RPMI8226 (cell line): ENCODE measurements at regions not wholly inside any gene's neighbourhood (a gene's known extent, or its start where the extent isn't known, plus 50 kb on each side); places are given as distances from the start of the nearest gene placed in this dataset.
A peak's percentile ranks its signal among the peaks of the same experiment; 100 is the strongest.

Source experiments
- DNase-seq: peaks from one replicate; pipeline ENCODE4 v3.0.0-alpha.2; 2015

- DNase-seq = no peak
These were observed 150.2 kb upstream of the VSTM2B start for GRCh38 chr19:29375429-29376119.

- no peak for DNase-seq
These were observed 148.9 kb upstream of the VSTM2B start for GRCh38 chr19:29376855-29377354.

GRCh38 chr19:29378126-29378525, 147.7 kb upstream of the VSTM2B start:
- DNase-seq = no peak

- DNase-seq = no peak
These were observed 147.2 kb upstream of the VSTM2B start for GRCh38 chr19:29378543-29379080.

GRCh38 chr19:29379257-29380021, 146.4 kb upstream of the VSTM2B start:
- DNase-seq = no peak

GRCh38 chr19:29380581-29380980, 145.2 kb upstream of the VSTM2B start:
- DNase-seq = no peak

GRCh38 chr19:29381353-29382203, 144.2 kb upstream of the VSTM2B start:
- no peak for DNase-seq

GRCh38 chr19:29383696-29384095, 142.1 kb upstream of the VSTM2B start:
- DNase-seq = no peak

GRCh38 chr19:29384656-29385055, 141.1 kb upstream of the VSTM2B start:
- DNase-seq = no peak

- no peak for DNase-seq
These were observed 140.5 kb upstream of the VSTM2B start for GRCh38 chr19:29385191-29385795.

GRCh38 chr19:29386970-29387369, 138.8 kb upstream of the VSTM2B start:
- DNase-seq = no peak

GRCh38 chr19:29387586-29387985, 138.2 kb upstream of the VSTM2B start:
- DNase-seq = no peak

GRCh38 chr19:29389495-29389894, 136.3 kb upstream of the VSTM2B start:
- DNase-seq = no peak

- DNase-seq = no peak
These were observed 135.1 kb upstream of the VSTM2B start for GRCh38 chr19:29390742-29391141.

GRCh38 chr19:29393915-29394460, 131.8 kb upstream of the VSTM2B start:
- peak; percentile 15 for DNase-seq

GRCh38 chr19:29395111-29395733, 130.6 kb upstream of the VSTM2B start:
- no peak for DNase-seq

- DNase-seq = no peak
These were observed 129.9 kb upstream of the VSTM2B start for GRCh38 chr19:29395734-29396414.

- no peak for DNase-seq
These were observed 128.9 kb upstream of the VSTM2B start for GRCh38 chr19:29396925-29397324.

- no peak for DNase-seq
These were observed 128.0 kb upstream of the VSTM2B start for GRCh38 chr19:29397748-29398147.

- no peak for DNase-seq
These were observed 126.0 kb upstream of the VSTM2B start for GRCh38 chr19:29399804-29400203.
